Lung (tissue), 11 donors: ENCODE measurements at regions not wholly inside any gene's neighbourhood (a gene's known extent, or its start where the extent isn't known, plus 50 kb on each side); places are given as distances from the start of the nearest gene placed in this dataset.

Experiments
- ATAC-seq: fragments of 200-7000 bp; cut with Tn5 transposase; one replicate; pipeline ENCODE4 v1.9.1; 2020; ENCODE audit warnings: moderate number of reproducible peaks; ENCODE audit not compliant: insufficient read depth, low FRiP score
- DNase-seq, 3 donors: peaks; one replicate each; pipeline ENCODE4 v3.0.0-alpha.2; 2013 to 2017
- H3K27ac ChIP-seq, 2 donors: one replicate each; pipeline ENCODE4 v1.5.1; 2013; ENCODE audit warnings: mild to moderate bottlenecking in 2 of 2, moderate library complexity in 2 of 2, control low read depth in 1 of 2, inconsistent platforms in 1 of 2, low read depth in 1 of 2, low read length in 1 of 2
- H3K27me3 ChIP-seq, 3 donors: one replicate each; pipeline ENCODE4 v1.5.1; 2013; ENCODE audit warnings: low read length in 2 of 3; ENCODE audit not compliant: control insufficient read depth in 3 of 3, insufficient read depth in 3 of 3
- H3K36me3 ChIP-seq, 4 donors: one replicate each; pipeline ENCODE4 v1.5.1; 2013; ENCODE audit warnings: low read length in 4 of 4, mild to moderate bottlenecking in 1 of 4, moderate library complexity in 1 of 4; ENCODE audit not compliant: control insufficient read depth in 4 of 4, insufficient read depth in 4 of 4
- H3K4me1 ChIP-seq, 5 donors: one replicate each; pipeline ENCODE4 v1.5.1; 2013; ENCODE audit warnings: low read length in 5 of 5, mild to moderate bottlenecking in 2 of 5, moderate library complexity in 1 of 5; ENCODE audit not compliant: control insufficient read depth in 5 of 5, insufficient read depth in 5 of 5
- H3K4me3 ChIP-seq: one replicate; pipeline ENCODE4 v1.5.1; 2013; ENCODE audit warnings: mild to moderate bottlenecking, control low read depth, moderate library complexity
- H3K9ac ChIP-seq, 2 donors: one replicate each; pipeline ENCODE4 v1.5.1; 2013; ENCODE audit warnings: low read length in 2 of 2, control low read depth in 1 of 2; ENCODE audit not compliant: insufficient read depth in 1 of 2
- H3K9me3 ChIP-seq, 4 donors: one replicate each; pipeline ENCODE4 v1.5.1; 2013; ENCODE audit warnings: low read length in 3 of 4, mild to moderate bottlenecking in 1 of 4, moderate library complexity in 1 of 4; ENCODE audit not compliant: control insufficient read depth in 4 of 4, insufficient read depth in 3 of 4
- WGBS, 2 donors: extraction: QIAGEN DNeasy Blood & Tissue Kit; methylation state at CpG; one replicate each; pipeline ENCODE4 v1.1.7; 2013; 5-methylcytosine and 5-hydroxymethylcytosine counted together
- TF ChIP-seq, protein P1 (sequence below): IDR thresholded peaks from 2 replicates; pipeline ENCODE4 v1.5.1; 2012; ENCODE audit warnings: mild to moderate bottlenecking; ENCODE audit errors: control extremely low read depth, extremely low read depth
- donor health status: control.
- donor health status: control.
- donor health status: Bipolar disorder and iron deficiency.
- donor health status: healthy.
- donor health status: DM: yes; HTN: yes; CAD: no.

DNA sequence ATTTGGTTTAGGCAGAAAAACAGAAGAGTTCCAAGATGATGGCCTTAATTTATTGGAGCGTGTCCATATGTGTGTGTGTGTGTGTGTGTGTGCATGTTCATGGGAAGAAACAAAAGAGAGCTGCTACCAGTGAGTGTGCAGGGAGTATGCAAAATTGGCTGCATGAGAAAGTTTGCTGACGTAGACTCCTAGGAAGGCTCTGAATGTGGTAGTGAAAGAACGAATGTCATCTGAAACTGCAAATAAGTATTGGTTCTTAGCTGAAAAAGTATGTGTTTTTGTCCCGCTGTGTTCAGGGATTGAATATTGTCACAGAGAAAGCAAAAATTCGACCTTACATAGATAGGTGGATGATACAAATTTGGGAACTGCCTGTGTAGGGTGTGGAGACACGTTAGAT, 542.6 kb upstream of the COX7C start:
- Histone ChIP-seq H3K27me3 (no peaks in the 10 kb centered on the region), H3K9ac (no peak overlapping the region), H3K27ac (no peak overlapping the region), H3K36me3 (no peaks in the 10 kb centered on the region), H3K9me3 (no peaks in the 10 kb centered on the region), H3K4me3 (no peak overlapping the region), H3K4me1 (no peaks in the 10 kb centered on the region)
- DNase-seq (no peak), ATAC-seq (no peak)
- TF ChIP-seq, protein P1, sequence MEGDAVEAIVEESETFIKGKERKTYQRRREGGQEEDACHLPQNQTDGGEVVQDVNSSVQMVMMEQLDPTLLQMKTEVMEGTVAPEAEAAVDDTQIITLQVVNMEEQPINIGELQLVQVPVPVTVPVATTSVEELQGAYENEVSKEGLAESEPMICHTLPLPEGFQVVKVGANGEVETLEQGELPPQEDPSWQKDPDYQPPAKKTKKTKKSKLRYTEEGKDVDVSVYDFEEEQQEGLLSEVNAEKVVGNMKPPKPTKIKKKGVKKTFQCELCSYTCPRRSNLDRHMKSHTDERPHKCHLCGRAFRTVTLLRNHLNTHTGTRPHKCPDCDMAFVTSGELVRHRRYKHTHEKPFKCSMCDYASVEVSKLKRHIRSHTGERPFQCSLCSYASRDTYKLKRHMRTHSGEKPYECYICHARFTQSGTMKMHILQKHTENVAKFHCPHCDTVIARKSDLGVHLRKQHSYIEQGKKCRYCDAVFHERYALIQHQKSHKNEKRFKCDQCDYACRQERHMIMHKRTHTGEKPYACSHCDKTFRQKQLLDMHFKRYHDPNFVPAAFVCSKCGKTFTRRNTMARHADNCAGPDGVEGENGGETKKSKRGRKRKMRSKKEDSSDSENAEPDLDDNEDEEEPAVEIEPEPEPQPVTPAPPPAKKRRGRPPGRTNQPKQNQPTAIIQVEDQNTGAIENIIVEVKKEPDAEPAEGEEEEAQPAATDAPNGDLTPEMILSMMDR, result no peak
- WGBS, 2 donors, result 76 to 82% methylated on average over 6 of the region's 6 CpGs

DNA sequence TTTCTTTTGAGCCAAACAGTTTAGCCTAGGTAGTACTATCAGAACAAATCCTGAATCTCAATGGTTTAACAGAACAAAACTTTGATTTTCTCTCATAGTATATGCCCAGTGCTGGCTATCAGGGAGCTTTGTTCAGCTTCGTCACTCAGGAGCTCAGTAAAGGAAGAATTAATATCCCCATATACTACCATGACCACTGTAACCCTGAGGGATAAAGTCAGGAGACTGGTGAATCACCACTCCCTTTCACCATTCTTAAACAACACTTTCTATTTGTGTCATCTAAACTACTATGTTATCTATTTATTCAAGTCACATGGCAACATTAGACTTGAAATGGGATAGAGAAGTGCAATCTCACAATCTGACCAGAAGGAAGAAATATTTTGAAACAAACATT, 522.6 kb upstream of the COX7C start:
- no peak for DNase-seq
- H3K27me3 ChIP-seq, result no peaks in the 10 kb centered on the region
- no peak overlapping the region for H3K4me3 ChIP-seq
- TF ChIP-seq, protein P1, result no peak
- H3K27ac ChIP-seq, result no peak overlapping the region
- H3K9me3 ChIP-seq, result no peaks in the 10 kb centered on the region
- no peak overlapping the region for H3K9ac ChIP-seq
- no peaks in the 10 kb centered on the region for H3K4me1 ChIP-seq
- no peak for ATAC-seq
- H3K36me3 ChIP-seq, result no peaks in the 10 kb centered on the region
- 83 to 86% methylated on average over 1 of the region's 1 CpG for WGBS, 2 donors

DNA sequence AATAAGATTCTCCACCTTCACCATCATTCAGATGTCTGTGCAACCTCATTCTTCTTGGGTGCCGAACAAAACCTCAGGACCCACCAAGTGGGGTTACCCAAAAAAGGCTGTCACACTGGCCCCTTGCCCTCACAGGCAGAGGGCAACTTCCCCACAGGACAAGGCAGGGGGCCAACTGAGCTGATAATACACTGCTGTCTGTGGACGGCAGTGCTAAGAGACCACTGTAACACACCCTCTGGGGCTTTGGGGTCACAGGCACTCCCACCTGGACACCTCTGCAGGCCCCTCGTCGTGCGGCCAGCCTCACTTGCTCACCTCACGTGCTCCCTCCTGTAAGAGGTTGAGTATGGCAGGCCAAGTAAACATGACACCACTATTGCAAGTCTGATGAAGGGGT, 515.8 kb upstream of the COX7C start:
- DNase-seq, result no peak
- WGBS, 2 donors, result 81% methylated on average over 6 of the region's 6 CpGs
- H3K27ac ChIP-seq, result no peak overlapping the region

DNA sequence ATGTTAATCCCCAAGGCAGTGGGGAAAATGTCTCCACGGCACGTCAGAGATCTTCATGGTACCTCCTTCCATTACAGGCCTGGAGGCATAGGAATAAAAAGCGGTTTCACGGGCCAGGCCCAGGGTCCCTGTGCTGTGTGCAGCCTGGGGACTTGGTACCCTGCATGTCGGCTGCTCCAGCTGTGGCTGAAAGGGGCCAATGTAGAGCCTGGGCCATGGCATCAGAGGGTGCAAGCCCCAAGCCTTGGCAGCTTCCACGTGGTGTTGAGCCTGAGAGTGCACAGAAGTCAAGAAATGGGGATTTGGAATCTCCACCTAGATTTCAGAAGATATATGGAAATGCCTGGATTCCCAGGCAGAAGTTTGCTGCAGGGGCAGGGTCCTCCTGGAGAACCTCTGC, 508.9 kb upstream of the COX7C start:
- TF ChIP-seq, protein P1, result no peak
- H3K9ac ChIP-seq, result no peak overlapping the region
- 83 to 90% methylated on average over 6 of the region's 6 CpGs for WGBS, 2 donors
- H3K4me1 ChIP-seq, result no peaks in the 10 kb centered on the region
- H3K36me3 ChIP-seq, result no peaks in the 10 kb centered on the region
- ATAC-seq (no peak), DNase-seq (no peak)
- no peak overlapping the region for H3K27ac ChIP-seq
- peaks cover 0 to 5% (median 0%) of the 10 kb centered on the region in 4 donors for H3K9me3 ChIP-seq
- no peak overlapping the region for H3K4me3 ChIP-seq
- H3K27me3 ChIP-seq, result no peaks in the 10 kb centered on the region

More for the DNA sequence above, 515.8 kb upstream of the COX7C start:
- no peaks in the 10 kb centered on the region for H3K27me3 ChIP-seq
- H3K4me3 ChIP-seq, result no peak overlapping the region
- H3K9me3 ChIP-seq, result peaks cover 0 to 2% (median 0%) of the 10 kb centered on the region in 4 donors
- no peaks in the 10 kb centered on the region for H3K4me1 ChIP-seq
- no peak overlapping the region for H3K9ac ChIP-seq
- H3K36me3 ChIP-seq, result no peaks in the 10 kb centered on the region
- ATAC-seq, result no peak
- TF ChIP-seq, protein P1, result no peak
